ENCODE measurements at regions not wholly inside any gene's neighbourhood (a gene's known extent, or its start where the extent isn't known, plus 50 kb on each side); places are given as distances from the start of the nearest gene placed in this dataset.

GRCh38 chr1:100794748-100795645 is 75.5 kb downstream of the VCAM1 start:
- H3K27me3 ChIP-seq (ENCODE audit: insufficient read depth, low read length) = no peaks in the 10 kb centered on the region
- H3K36me3 ChIP-seq (ENCODE audit: insufficient read depth, low read length) = no peaks in the 10 kb centered on the region
- FAIRE-seq = no peak
- no peaks in the 10 kb centered on the region for H3K9me3 ChIP-seq (ENCODE audit: insufficient read depth, low read depth, low read length)
- Mint-ChIP-seq H3K27me3 (ENCODE audit: low read depth, unreplicated experiment) (peaks cover 2% of the 10 kb centered on the region), H3K4me1 (ENCODE audit: low read depth, unreplicated experiment) (peaks cover 7% of the 10 kb centered on the region), H3K4me3 (ENCODE audit: unreplicated experiment) (no peak overlapping the region), H3K9me3 (ENCODE audit: unreplicated experiment) (no peaks in the 10 kb centered on the region), H3K27ac (ENCODE audit: unreplicated experiment) (no peak overlapping the region), H3K36me3 (ENCODE audit: low read depth, unreplicated experiment) (no peaks in the 10 kb centered on the region)
- no peak overlapping the region for H3K9ac ChIP-seq (ENCODE audit: low read length)
- H3K4me1 ChIP-seq (ENCODE audit: insufficient read depth, low read length) = peaks cover 3% of the 10 kb centered on the region
- H4K20me1 ChIP-seq (ENCODE audit: insufficient read depth, low read length) = no peaks in the 10 kb centered on the region
- H3K79me2 ChIP-seq (ENCODE audit: insufficient read depth, low read length) = no peaks in the 10 kb centered on the region
- no peak for TF ChIP-seq EZH2 (IDR thresholded peaks at IDR 0.05; ENCODE audit: insufficient read depth, low read length)
- TF ChIP-seq CTCF (IDR thresholded peaks at IDR 0.05; ENCODE audit: insufficient read depth, low read depth, low read length) = no peak
- no peak overlapping the region for H3K4me2 ChIP-seq (ENCODE audit: low read length)
- H3K4me3 ChIP-seq (ENCODE audit: insufficient read depth, low read depth, low read length) = no peak overlapping the region
- DNase-seq (ENCODE audit: low read depth) = peak; percentile 76
- no peak overlapping the region for H3K27ac ChIP-seq (ENCODE audit: low read depth, low read length)
- H2AFZ ChIP-seq (ENCODE audit: low read depth, low read length) = no peak overlapping the region

GRCh38 chr1:100795646-100795985 is 76.1 kb downstream of the VCAM1 start:
- Mint-ChIP-seq H3K27ac (ENCODE audit: unreplicated experiment) (no peak overlapping the region), H3K4me1 (ENCODE audit: low read depth, unreplicated experiment) (peaks cover 9% of the 10 kb centered on the region), H3K36me3 (ENCODE audit: low read depth, unreplicated experiment) (no peaks in the 10 kb centered on the region), H3K9me3 (ENCODE audit: unreplicated experiment) (peaks cover 4% of the 10 kb centered on the region), H3K27me3 (ENCODE audit: low read depth, unreplicated experiment) (peaks cover 2% of the 10 kb centered on the region), H3K4me3 (ENCODE audit: unreplicated experiment) (no peak overlapping the region)
- no peak overlapping the region for H3K4me3 ChIP-seq (ENCODE audit: insufficient read depth, low read depth, low read length)
- TF ChIP-seq EZH2 (IDR thresholded peaks at IDR 0.05; ENCODE audit: insufficient read depth, low read length) (no peak), CTCF (IDR thresholded peaks at IDR 0.05; ENCODE audit: insufficient read depth, low read depth, low read length) (no peak)
- no peak overlapping the region for H3K27ac ChIP-seq (ENCODE audit: low read depth, low read length)
- H3K4me2 ChIP-seq (ENCODE audit: low read length) = no peak overlapping the region
- no peak for FAIRE-seq
- H3K27me3 ChIP-seq (ENCODE audit: insufficient read depth, low read length) = no peaks in the 10 kb centered on the region
- H2AFZ ChIP-seq (ENCODE audit: low read depth, low read length) = no peak overlapping the region
- no peak overlapping the region for H3K9ac ChIP-seq (ENCODE audit: low read length)
- no peaks in the 10 kb centered on the region for H3K9me3 ChIP-seq (ENCODE audit: insufficient read depth, low read depth, low read length)
- no peaks in the 10 kb centered on the region for H3K36me3 ChIP-seq (ENCODE audit: insufficient read depth, low read length)
- no peaks in the 10 kb centered on the region for H4K20me1 ChIP-seq (ENCODE audit: insufficient read depth, low read length)
- no peaks in the 10 kb centered on the region for H3K79me2 ChIP-seq (ENCODE audit: insufficient read depth, low read length)
- no peak for DNase-seq (ENCODE audit: low read depth)
- peaks cover 3% of the 10 kb centered on the region for H3K4me1 ChIP-seq (ENCODE audit: insufficient read depth, low read length)

- H3K4me1 Mint-ChIP-seq (ENCODE audit: low read depth, unreplicated experiment) = peaks cover 9% of the 10 kb centered on the region
- DNase-seq (ENCODE audit: low read depth) (no peak), FAIRE-seq (no peak)
- H3K27me3 Mint-ChIP-seq (ENCODE audit: low read depth, unreplicated experiment) = peaks cover 2% of the 10 kb centered on the region
- Histone ChIP-seq H3K79me2 (ENCODE audit: insufficient read depth, low read length) (no peaks in the 10 kb centered on the region), H3K9me3 (ENCODE audit: insufficient read depth, low read depth, low read length) (no peaks in the 10 kb centered on the region), H3K36me3 (ENCODE audit: insufficient read depth, low read length) (no peaks in the 10 kb centered on the region), H3K27ac (ENCODE audit: low read depth, low read length) (no peak overlapping the region), H2AFZ (ENCODE audit: low read depth, low read length) (no peak overlapping the region), H3K4me1 (ENCODE audit: insufficient read depth, low read length) (peaks cover 3% of the 10 kb centered on the region), H3K4me3 (ENCODE audit: insufficient read depth, low read depth, low read length) (no peak overlapping the region), H3K9ac (ENCODE audit: low read length) (no peak overlapping the region), H3K4me2 (ENCODE audit: low read length) (no peak overlapping the region), H3K27me3 (ENCODE audit: insufficient read depth, low read length) (no peaks in the 10 kb centered on the region), H4K20me1 (ENCODE audit: insufficient read depth, low read length) (no peaks in the 10 kb centered on the region)
- no peak overlapping the region for H3K27ac Mint-ChIP-seq (ENCODE audit: unreplicated experiment)
- TF ChIP-seq CTCF (IDR thresholded peaks at IDR 0.05; ENCODE audit: insufficient read depth, low read depth, low read length) = no peak
- no peak for TF ChIP-seq EZH2 (IDR thresholded peaks at IDR 0.05; ENCODE audit: insufficient read depth, low read length)
- no peak overlapping the region for H3K4me3 Mint-ChIP-seq (ENCODE audit: unreplicated experiment)
- no peaks in the 10 kb centered on the region for H3K36me3 Mint-ChIP-seq (ENCODE audit: low read depth, unreplicated experiment)
- peaks cover 5% of the 10 kb centered on the region for H3K9me3 Mint-ChIP-seq (ENCODE audit: unreplicated experiment)
Observed at GRCh38 chr1:100796046-100796445, 76.5 kb downstream of the VCAM1 start.
